ENCODE measurements at regions not wholly inside any gene's neighbourhood (a gene's known extent, or its start where the extent isn't known, plus 50 kb on each side); places are given as distances from the start of the nearest gene placed in this dataset.
"Not testable (repeated sequence)": the region's sequence is repeated elsewhere in the genome, so short reads cannot be mapped to it uniquely, and the experiment has no call there.

GRCh38 chr9:1881708-1882295 lies 133.3 kb upstream of the SMARCA2 start:
- Histone ChIP-seq H3K4me3 (ENCODE audit: low read depth in 1 of 2, low read length in 2 of 2) (no peak overlapping the region), H3K27me3 (ENCODE audit: control insufficient read depth in 1 of 2, insufficient read depth in 2 of 2, low read length in 2 of 2) (no peaks in the 10 kb centered on the region), H3K27ac (ENCODE audit: low read depth, low read length) (no peak overlapping the region), H3K4me1 (ENCODE audit: insufficient read depth, low read length) (no peaks in the 10 kb centered on the region), H3K9me3 (ENCODE audit: low read length) (no peaks in the 10 kb centered on the region), H3K9ac (ENCODE audit: low read length) (no peak overlapping the region), H3K36me3 (ENCODE audit: insufficient read depth, low read length) (no peaks in the 10 kb centered on the region)

DNA sequence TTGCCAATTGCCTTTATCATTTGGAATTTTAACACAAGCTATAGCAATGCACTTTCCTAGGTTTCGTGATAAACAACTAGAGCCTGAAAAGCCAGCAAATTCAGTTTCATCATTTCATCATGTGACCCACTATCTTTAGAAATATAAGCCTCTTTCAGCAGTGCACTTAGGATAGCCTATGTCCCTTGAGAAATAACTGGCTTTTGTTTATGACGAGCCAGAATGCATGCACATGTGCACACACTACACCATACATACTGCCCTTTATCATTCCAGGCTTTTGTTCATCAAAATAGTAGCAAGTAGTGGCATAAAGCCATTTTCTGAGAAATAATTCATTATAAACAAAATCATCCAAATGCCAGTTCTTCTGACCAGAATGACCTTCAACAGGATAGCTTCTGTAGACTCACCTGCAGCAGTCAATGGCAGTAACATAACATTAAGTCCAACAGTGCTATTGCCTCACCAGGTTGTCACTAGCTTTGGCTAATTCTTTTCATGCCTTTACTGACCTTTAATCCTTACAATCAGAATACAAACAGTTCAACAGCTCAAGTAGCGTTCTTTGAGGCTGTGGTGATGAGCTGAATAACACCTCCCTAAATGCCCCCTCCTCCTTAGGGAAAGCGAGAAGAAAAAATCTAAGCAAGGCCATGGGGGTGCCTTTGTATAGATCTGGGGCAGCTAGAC lies 132.3 kb upstream of the SMARCA2 start:
- Histone ChIP-seq H3K9ac (ENCODE audit: low read length) (no peak overlapping the region), H3K36me3 (ENCODE audit: insufficient read depth, low read length) (no peaks in the 10 kb centered on the region), H3K4me1 (ENCODE audit: insufficient read depth, low read length) (no peaks in the 10 kb centered on the region), H3K4me3 (ENCODE audit: low read depth in 1 of 2, low read length in 2 of 2) (no peak overlapping the region), H3K27me3 (ENCODE audit: control insufficient read depth in 1 of 2, insufficient read depth in 2 of 2, low read length in 2 of 2) (no peaks in the 10 kb centered on the region), H3K9me3 (ENCODE audit: low read length) (no peaks in the 10 kb centered on the region), H3K27ac (ENCODE audit: low read depth, low read length) (no peak overlapping the region)

DNA sequence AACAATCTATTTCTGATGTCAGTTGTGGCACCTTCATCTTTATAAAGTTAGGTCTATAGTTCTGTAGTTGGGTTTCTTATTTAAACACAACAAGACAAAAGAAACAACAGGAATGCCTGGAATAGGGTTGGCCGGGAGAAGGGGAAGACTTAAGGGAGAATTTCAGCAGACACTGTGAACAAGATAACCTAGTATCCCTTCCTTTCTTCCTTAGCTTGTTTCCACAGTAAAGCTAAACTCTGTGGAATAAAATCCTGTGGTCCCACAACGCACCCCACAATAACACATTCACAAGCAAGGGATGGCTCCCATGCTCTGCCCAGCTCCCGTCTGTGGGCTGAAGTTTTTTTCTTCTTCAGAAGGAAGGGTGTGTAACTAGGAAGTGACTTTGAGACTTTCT lies 124.9 kb upstream of the SMARCA2 start:
- H3K9me3 ChIP-seq (ENCODE audit: low read length) = no peaks in the 10 kb centered on the region
- H3K27ac ChIP-seq (ENCODE audit: low read depth, low read length) = no peak overlapping the region
- H3K9ac ChIP-seq (ENCODE audit: low read length) = no peak overlapping the region
- H3K36me3 ChIP-seq (ENCODE audit: insufficient read depth, low read length) = no peaks in the 10 kb centered on the region
- no peak overlapping the region for H3K4me3 ChIP-seq (ENCODE audit: low read depth in 1 of 2, low read length in 2 of 2)
- H3K4me1 ChIP-seq (ENCODE audit: insufficient read depth, low read length) = no peaks in the 10 kb centered on the region
- peaks cover 0 to 7% of the 10 kb centered on the region in 2 donors for H3K27me3 ChIP-seq (ENCODE audit: control insufficient read depth in 1 of 2, insufficient read depth in 2 of 2, low read length in 2 of 2)

DNA sequence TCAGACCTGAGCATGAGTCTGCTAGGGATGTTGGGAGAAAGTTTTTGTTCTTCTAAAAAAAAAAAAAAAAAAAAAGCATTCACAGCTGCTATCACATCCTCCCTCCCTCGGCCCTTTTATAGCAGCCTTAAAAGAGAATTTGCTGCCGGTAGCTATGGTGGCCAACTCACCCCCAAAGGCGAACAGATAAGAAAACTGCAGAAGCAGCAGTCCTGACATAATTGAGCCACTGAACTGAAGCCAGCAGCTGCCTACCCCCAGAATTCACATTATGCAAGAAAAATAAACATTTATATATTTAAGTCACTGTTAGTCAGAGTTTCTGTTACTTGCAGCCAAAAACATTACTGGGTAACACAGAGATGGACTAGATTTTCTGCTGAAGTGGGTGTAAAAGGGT lies 124.3 kb upstream of the SMARCA2 start:
- H3K4me1 ChIP-seq (ENCODE audit: insufficient read depth, low read length) = no peaks in the 10 kb centered on the region
- no peak overlapping the region for H3K4me3 ChIP-seq (ENCODE audit: low read depth in 1 of 2, low read length in 2 of 2)
- H3K36me3 ChIP-seq (ENCODE audit: insufficient read depth, low read length) = no peaks in the 10 kb centered on the region
- H3K9me3 ChIP-seq (ENCODE audit: low read length) = no peaks in the 10 kb centered on the region
- peaks cover 0 to 7% of the 10 kb centered on the region in 2 donors for H3K27me3 ChIP-seq (ENCODE audit: control insufficient read depth in 1 of 2, insufficient read depth in 2 of 2, low read length in 2 of 2)
- H3K27ac ChIP-seq (ENCODE audit: low read depth, low read length) = no peak overlapping the region
- H3K9ac ChIP-seq (ENCODE audit: low read length) = no peak overlapping the region

DNA sequence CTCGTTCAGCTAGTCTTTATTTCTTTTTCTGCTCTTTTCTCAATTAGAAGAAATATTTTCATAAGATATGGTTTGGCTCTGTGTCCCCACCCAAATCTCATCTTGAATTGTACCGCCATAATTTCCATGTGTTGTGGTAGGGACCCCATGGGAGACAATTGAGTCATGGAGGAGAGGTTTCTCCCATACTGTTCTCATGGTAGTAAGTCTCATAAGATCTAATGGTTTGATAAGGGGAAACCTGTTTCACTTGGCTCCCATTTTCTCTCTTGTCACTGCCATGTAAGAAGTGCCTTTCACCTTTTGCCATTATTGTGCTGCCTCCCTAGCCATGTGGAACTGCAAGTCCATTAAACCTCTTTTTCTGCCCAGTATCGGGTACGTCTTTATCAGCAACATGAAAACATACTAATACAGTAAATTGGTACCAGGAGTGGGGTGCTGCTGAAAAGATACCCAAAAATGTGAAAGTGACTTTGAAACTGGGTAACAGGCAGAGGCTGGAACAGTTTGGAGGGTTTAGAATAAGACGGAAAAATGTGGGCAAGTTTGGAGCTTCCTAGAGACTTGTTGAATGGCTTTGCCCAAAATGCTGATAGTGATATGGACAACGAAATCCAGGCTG lies 112.0 kb upstream of the SMARCA2 start:
- not testable (repeated sequence) for H3K4me1 ChIP-seq (ENCODE audit: insufficient read depth, low read length); H3K36me3 ChIP-seq (ENCODE audit: insufficient read depth, low read length); H3K4me3 ChIP-seq (ENCODE audit: low read depth in 1 of 2, low read length in 2 of 2); H3K27me3 ChIP-seq (ENCODE audit: control insufficient read depth in 1 of 2, insufficient read depth in 2 of 2, low read length in 2 of 2); H3K9ac ChIP-seq (ENCODE audit: low read length); H3K27ac ChIP-seq (ENCODE audit: low read depth, low read length); H3K9me3 ChIP-seq (ENCODE audit: low read length)

DNA sequence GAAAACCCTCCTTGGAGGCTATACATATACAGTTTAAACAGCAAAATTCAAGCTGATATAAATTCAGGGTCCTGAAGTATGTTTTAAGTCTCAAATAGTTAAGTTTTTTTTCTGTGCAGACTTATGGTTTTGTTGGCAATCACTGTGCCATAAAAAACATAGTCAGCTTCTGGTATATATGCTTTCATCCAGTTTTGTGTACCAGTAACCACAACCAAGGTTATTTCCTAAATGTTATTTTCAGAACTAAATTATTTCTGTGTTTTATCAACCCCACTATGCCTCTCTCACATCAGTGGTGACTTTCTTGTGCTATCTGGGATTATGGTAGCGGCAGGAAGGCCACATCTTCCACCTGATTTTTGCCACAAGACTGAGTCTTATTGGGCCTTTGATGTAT lies 107.7 kb upstream of the SMARCA2 start:
- Histone ChIP-seq H3K9me3 (ENCODE audit: low read length) (peaks cover 2% of the 10 kb centered on the region), H3K9ac (ENCODE audit: low read length) (no peak overlapping the region), H3K27me3 (ENCODE audit: control insufficient read depth in 1 of 2, insufficient read depth in 2 of 2, low read length in 2 of 2) (no peaks in the 10 kb centered on the region), H3K36me3 (ENCODE audit: insufficient read depth, low read length) (no peaks in the 10 kb centered on the region), H3K27ac (ENCODE audit: low read depth, low read length) (no peak overlapping the region), H3K4me3 (ENCODE audit: low read depth in 1 of 2, low read length in 2 of 2) (no peak overlapping the region), H3K4me1 (ENCODE audit: insufficient read depth, low read length) (no peaks in the 10 kb centered on the region)

GRCh38 chr9:1909322-1909721 lies 105.8 kb upstream of the SMARCA2 start:
- Histone ChIP-seq H3K27me3 (ENCODE audit: control insufficient read depth in 1 of 2, insufficient read depth in 2 of 2, low read length in 2 of 2) (no peaks in the 10 kb centered on the region), H3K4me1 (ENCODE audit: insufficient read depth, low read length) (no peaks in the 10 kb centered on the region), H3K9me3 (ENCODE audit: low read length) (no peaks in the 10 kb centered on the region), H3K9ac (ENCODE audit: low read length) (no peak overlapping the region), H3K27ac (ENCODE audit: low read depth, low read length) (no peak overlapping the region), H3K4me3 (ENCODE audit: low read depth in 1 of 2, low read length in 2 of 2) (no peak overlapping the region), H3K36me3 (ENCODE audit: insufficient read depth, low read length) (no peaks in the 10 kb centered on the region)

DNA sequence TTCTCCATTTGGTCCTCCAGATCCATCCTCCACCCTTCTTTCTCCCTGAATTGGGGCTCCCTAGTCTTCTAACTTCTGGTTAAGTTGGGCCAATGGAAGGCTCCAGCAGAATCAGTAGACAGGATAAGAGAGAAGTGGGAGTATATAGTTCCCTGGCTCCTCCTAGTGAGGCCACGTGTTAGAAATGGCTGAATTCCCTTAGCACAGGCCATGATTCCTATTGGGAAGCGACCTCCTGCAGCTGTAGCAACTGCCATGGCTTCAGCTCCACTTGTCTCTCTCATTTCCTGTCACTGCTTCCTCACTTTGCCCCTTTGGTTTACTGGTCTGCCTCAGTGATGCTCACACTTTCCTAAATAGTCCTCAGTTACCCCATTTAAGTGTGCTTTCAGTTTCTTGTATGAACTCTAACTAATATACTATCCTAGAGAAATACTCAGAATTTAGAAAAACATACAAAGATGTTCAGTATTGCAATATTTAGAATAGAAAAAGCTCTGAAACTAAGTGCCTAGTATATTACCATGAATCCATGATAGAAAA lies 104.8 kb upstream of the SMARCA2 start:
- Histone ChIP-seq H3K4me3 (ENCODE audit: low read depth in 1 of 2, low read length in 2 of 2) (no peak overlapping the region), H3K27ac (ENCODE audit: low read depth, low read length) (no peak overlapping the region), H3K9me3 (ENCODE audit: low read length) (no peaks in the 10 kb centered on the region), H3K4me1 (ENCODE audit: insufficient read depth, low read length) (no peaks in the 10 kb centered on the region), H3K9ac (ENCODE audit: low read length) (no peak overlapping the region), H3K36me3 (ENCODE audit: insufficient read depth, low read length) (no peaks in the 10 kb centered on the region), H3K27me3 (ENCODE audit: control insufficient read depth in 1 of 2, insufficient read depth in 2 of 2, low read length in 2 of 2) (no peaks in the 10 kb centered on the region)

GRCh38 chr9:1913631-1914330 lies 101.4 kb upstream of the SMARCA2 start:
- Histone ChIP-seq H3K36me3 (ENCODE audit: insufficient read depth, low read length) (no peaks in the 10 kb centered on the region), H3K9ac (ENCODE audit: low read length) (no peak overlapping the region), H3K4me1 (ENCODE audit: insufficient read depth, low read length) (no peaks in the 10 kb centered on the region), H3K27me3 (ENCODE audit: control insufficient read depth in 1 of 2, insufficient read depth in 2 of 2, low read length in 2 of 2) (no peaks in the 10 kb centered on the region), H3K4me3 (ENCODE audit: low read depth in 1 of 2, low read length in 2 of 2) (no peak overlapping the region), H3K9me3 (ENCODE audit: low read length) (no peaks in the 10 kb centered on the region), H3K27ac (ENCODE audit: low read depth, low read length) (no peak overlapping the region)

- Histone ChIP-seq H3K27me3 (ENCODE audit: control insufficient read depth in 1 of 2, insufficient read depth in 2 of 2, low read length in 2 of 2) (no peaks in the 10 kb centered on the region), H3K4me1 (ENCODE audit: insufficient read depth, low read length) (no peaks in the 10 kb centered on the region), H3K27ac (ENCODE audit: low read depth, low read length) (no peak overlapping the region), H3K36me3 (ENCODE audit: insufficient read depth, low read length) (no peaks in the 10 kb centered on the region), H3K4me3 (ENCODE audit: low read depth in 1 of 2, low read length in 2 of 2) (no peak overlapping the region), H3K9me3 (ENCODE audit: low read length) (no peaks in the 10 kb centered on the region), H3K9ac (ENCODE audit: low read length) (no peak overlapping the region)
These were observed 99.1 kb upstream of the SMARCA2 start for GRCh38 chr9:1916095-1916494.

DNA sequence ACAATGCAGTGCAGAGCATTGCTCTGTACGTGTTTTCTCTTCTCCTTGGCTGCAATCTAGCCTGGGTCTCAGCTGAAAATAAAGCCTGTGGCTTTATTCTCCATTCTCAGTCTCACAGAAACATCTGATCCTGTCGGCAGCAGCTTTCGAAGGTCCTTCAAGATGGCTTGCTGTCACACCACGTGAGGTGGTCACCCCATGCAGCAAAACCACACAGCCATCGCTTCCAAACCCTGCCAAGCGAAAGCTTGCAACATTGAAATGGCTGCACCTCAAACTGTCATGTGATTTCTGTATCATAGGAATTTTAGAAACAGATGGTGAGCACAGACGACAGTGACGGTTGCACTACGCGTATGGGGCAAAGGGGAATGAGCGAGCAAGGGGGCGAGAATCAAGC lies 98.5 kb upstream of the SMARCA2 start:
- Histone ChIP-seq H3K9ac (ENCODE audit: low read length) (no peak overlapping the region), H3K36me3 (ENCODE audit: insufficient read depth, low read length) (no peaks in the 10 kb centered on the region), H3K4me1 (ENCODE audit: insufficient read depth, low read length) (no peaks in the 10 kb centered on the region), H3K27ac (ENCODE audit: low read depth, low read length) (no peak overlapping the region), H3K27me3 (ENCODE audit: control insufficient read depth in 1 of 2, insufficient read depth in 2 of 2, low read length in 2 of 2) (no peaks in the 10 kb centered on the region), H3K9me3 (ENCODE audit: low read length) (no peaks in the 10 kb centered on the region), H3K4me3 (ENCODE audit: low read depth in 1 of 2, low read length in 2 of 2) (no peak overlapping the region)

All from muscle layer of colon (tissue), 2 donors.